A549 (cell line): ENCODE measurements at regions not wholly inside any gene's neighbourhood (a gene's known extent, or its start where the extent isn't known, plus 50 kb on each side); places are given as distances from the start of the nearest gene placed in this dataset.

Experiments
- ATAC-seq, 2 experiments: fragments of 200-7000 bp in 1 of 2; fragments of >200 bp in 1 of 2; cut with Nextera tagmentation in 1 of 2; cut with Tn5 transposase in 1 of 2; 3 replicates each; pipeline versions ENCODE4 v1.8.0 to v1.9.1; 2018 to 2020; ENCODE audit warnings: mild to moderate bottlenecking in 1 of 2, moderate library complexity in 1 of 2
- CTCF ChIA-PET: fragments of 300-600 bp; sonication (Branson Sonifier 250); formaldehyde crosslinking; extraction: SDS; loops from one replicate; lab custom pipeline; 2021; ENCODE audit warnings: antibody characterized with exemption, inconsistent platforms; lab: Yijun Ruan, JAX
- POLR2A ChIA-PET: fragments of 350-600 bp; formaldehyde crosslinking; extraction: SDS; loops from one replicate; lab custom pipeline; 2021; ENCODE audit warnings: antibody characterized with exemption, inconsistent platforms; lab: Yijun Ruan, JAX
- DNase-seq, 2 experiments: peaks; one replicate each; pipeline versions ENCODE4 v3.0.0 to v3.0.0-alpha.2; 2011 to 2016; ENCODE audit warnings: low read depth in 1 of 2, low spot score in 1 of 2
- FAIRE-seq: peaks from 2 replicates; lab custom pipeline; 2011; peaks lifted over from hg19 to GRCh38; lab: Jason Lieb, UNC
- H3K27ac ChIP-seq, 2 experiments: fragments of >200 bp; sonication (Bioruptor Twin); formaldehyde crosslinking; 3 replicates each; pipeline ENCODE4 v1.5.1; 2016 to 2017
- H3K4me1 ChIP-seq: fragments of >200 bp; sonication (Bioruptor Twin); formaldehyde crosslinking; 3 replicates; pipeline ENCODE4 v1.6.1; 2016
- H3K4me2 ChIP-seq: fragments of >200 bp; sonication (Bioruptor Twin); formaldehyde crosslinking; 3 replicates; pipeline ENCODE4 v1.6.1; 2016
- H3K4me3 ChIP-seq: fragments of >200 bp; sonication (Bioruptor Twin); formaldehyde crosslinking; 3 replicates; pipeline ENCODE4 v1.5.1; 2016
- H3K9me3 ChIP-seq: fragments of >200 bp; sonication (Bioruptor Twin); formaldehyde crosslinking; 3 replicates; pipeline ENCODE4 v1.6.1; 2016
- FOSB ChIP-seq: fragments of 250-450 bp; sonication (Bioruptor Pico); IDR thresholded peaks from 2 replicates; pipeline ENCODE4 v1.5.0; 2020; ENCODE audit warnings: mild to moderate bottlenecking, moderate library complexity
- FOSL2 ChIP-seq, 2 experiments: fragments of 450-650 bp in 1 of 2; fragments of >200 bp in 1 of 2; sonication (Bioruptor Twin) in 1 of 2; formaldehyde crosslinking; IDR thresholded peaks; 2 replicates each; pipeline versions ENCODE4 v1.5.0 to v1.6.1; 2016 to 2020; ENCODE audit warnings: mild to moderate bottlenecking in 1 of 2, moderate library complexity in 1 of 2
- FOXS1 ChIP-seq: fragments of 250-450 bp; sonication (Bioruptor Pico); IDR thresholded peaks from 2 replicates; pipeline ENCODE4 v1.5.0; 2020; ENCODE audit warnings: mild to moderate bottlenecking, moderate library complexity
- HDAC2 ChIP-seq: fragments of 200-600 bp; sonication (generic); IDR thresholded peaks from 2 replicates; pipeline ENCODE4 v1.6.1; 2016
- HMGXB4 ChIP-seq: fragments of 250-450 bp; sonication (Bioruptor Pico); IDR thresholded peaks from 2 replicates; pipeline ENCODE4 v1.5.0; 2021; ENCODE audit warnings: mild to moderate bottlenecking, moderate library complexity, borderline replicate concordance
- HOXB13 ChIP-seq: fragments of 250-450 bp; sonication (Bioruptor Pico); IDR thresholded peaks from 2 replicates; pipeline ENCODE4 v1.5.0; 2020; ENCODE audit warnings: low read depth, mild to moderate bottlenecking, moderate library complexity
- MAFK ChIP-seq: fragments of 450-650 bp; IDR thresholded peaks from 2 replicates; pipeline ENCODE4 v1.6.1; 2014; ENCODE audit not compliant: partially characterized antibody
- MAZ ChIP-seq: fragments of 150-350 bp; IDR thresholded peaks from 2 replicates; pipeline ENCODE4 v1.6.1; 2014; ENCODE audit warnings: antibody characterized with exemption, low read depth, low read length, borderline replicate concordance
- NFE2L2 ChIP-seq: fragments of 150-350 bp; conservative IDR thresholded peaks from 2 replicates; pipeline ENCODE4 v1.6.1; 2014; ENCODE audit warnings: low read length
- PHF8 ChIP-seq: fragments of 200-600 bp; sonication (generic); IDR thresholded peaks from 2 replicates; pipeline ENCODE4 v1.6.1; 2016; ENCODE audit warnings: low read depth, mild to moderate bottlenecking, antibody characterized with exemption, moderate library complexity, borderline replicate concordance
- RARB ChIP-seq: fragments of 250-450 bp; sonication (Bioruptor Pico); IDR thresholded peaks from 2 replicates; pipeline ENCODE4 v1.8.0; 2021; ENCODE audit warnings: mild to moderate bottlenecking, moderate library complexity
- RFX5 ChIP-seq: fragments of 450-650 bp; IDR thresholded peaks from 2 replicates; pipeline ENCODE4 v1.7.1; 2014; ENCODE audit warnings: antibody characterized with exemption, mild to moderate bottlenecking, moderate library complexity
- SREBF2 ChIP-seq: fragments of 450-650 bp; IDR thresholded peaks from 2 replicates; pipeline ENCODE4 v1.6.1; 2014; ENCODE audit warnings: mild to moderate bottlenecking, moderate library complexity
- ZC3H11A ChIP-seq: fragments of 450-650 bp; IDR thresholded peaks from 2 replicates; pipeline ENCODE4 v1.6.1; 2014; ENCODE audit warnings: antibody characterized with exemption, mild to moderate bottlenecking
- WGBS: methylation state at CpG from one replicate; pipeline ENCODE4 v1.1.6; 2017; ENCODE audit errors: missing lambda C conversion rate; 5-methylcytosine and 5-hydroxymethylcytosine counted together
- TF ChIP-seq, protein P1 (sequence below): fragments of 200-600 bp; sonication (generic); IDR thresholded peaks from 2 replicates; pipeline ENCODE4 v1.6.1; 2016; ENCODE audit warnings: antibody characterized with exemption, mild to moderate bottlenecking, moderate library complexity
- TF ChIP-seq, protein P2 (sequence below): fragments of >200 bp; sonication (Bioruptor Twin); formaldehyde crosslinking; IDR thresholded peaks from 3 replicates; pipeline ENCODE4 v1.6.1; 2016

- no peak for TF ChIP-seq HOXB13 (CRISPR knock-in tag)
These were observed 620.5 kb downstream of the DOK5 start (continued) for GRCh38 chr20:55095745-55096400.

DNA sequence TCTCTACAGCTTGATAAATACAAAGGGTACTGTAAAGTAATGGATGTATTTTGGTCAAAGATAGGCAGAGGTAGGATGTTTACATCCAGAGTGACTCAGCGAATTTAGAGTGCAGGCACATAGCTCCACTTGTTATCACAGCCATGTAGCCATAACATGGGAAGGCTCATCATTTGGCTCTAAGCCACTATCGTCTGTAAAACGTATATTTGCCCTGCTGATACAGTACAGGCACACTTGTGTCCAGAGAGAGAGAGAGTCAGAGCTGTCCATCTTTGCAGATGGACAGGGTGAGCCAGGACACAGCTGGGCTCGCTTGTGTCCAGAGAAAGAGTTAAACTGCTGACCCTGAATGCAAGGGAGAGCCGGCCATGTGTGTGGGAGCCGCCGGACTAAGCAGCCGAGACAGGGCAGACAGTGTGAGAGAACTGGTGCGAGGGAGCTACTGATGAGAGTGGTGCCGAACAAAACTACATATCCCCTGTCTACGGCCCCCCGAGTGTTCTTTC, 619.0 kb downstream of the DOK5 start:
- no peak overlapping the region for H3K27ac ChIP-seq
- no peak for TF ChIP-seq HOXB13 (CRISPR knock-in tag)
- peak; percentile 78 for TF ChIP-seq NFE2L2
- TF ChIP-seq MAFK, result peak; percentile 50
- 29% methylated on average over 12 of the region's 12 CpGs for WGBS
- H3K4me1 ChIP-seq, result no peaks in the 10 kb centered on the region
- ATAC-seq (no peak), FAIRE-seq (no peak), DNase-seq (no peak)
- no peak overlapping the region for H3K4me3 ChIP-seq
- ChIA-PET POLR2A (no interaction called here), CTCF (no interaction called here)
- no peak overlapping the region for H3K4me2 ChIP-seq
- H3K9me3 ChIP-seq, result no peaks in the 10 kb centered on the region

- Histone ChIP-seq H3K9me3 (no peaks in the 10 kb centered on the region; the same call in 2 of the 3 replicates), H3K4me3 (no peak overlapping the region), H3K4me1 (no peaks in the 10 kb centered on the region), H3K4me2 (no peak overlapping the region), H3K27ac (no peak overlapping the region)
- DNase-seq (no peak), FAIRE-seq (no peak), ATAC-seq (no peak)
- no peak for TF ChIP-seq RARB
- TF ChIP-seq SREBF2, result no peak
- no peak for TF ChIP-seq FOSL2 (IDR thresholded peaks at IDR 0.05)
- TF ChIP-seq FOSL2 (CRISPR knock-in tag; IDR thresholded peaks at IDR 0.05), result no peak
- TF ChIP-seq FOXS1 (CRISPR knock-in tag), result no peak
- no peak for TF ChIP-seq PHF8
- no peak for TF ChIP-seq HDAC2
- TF ChIP-seq, protein P1, sequence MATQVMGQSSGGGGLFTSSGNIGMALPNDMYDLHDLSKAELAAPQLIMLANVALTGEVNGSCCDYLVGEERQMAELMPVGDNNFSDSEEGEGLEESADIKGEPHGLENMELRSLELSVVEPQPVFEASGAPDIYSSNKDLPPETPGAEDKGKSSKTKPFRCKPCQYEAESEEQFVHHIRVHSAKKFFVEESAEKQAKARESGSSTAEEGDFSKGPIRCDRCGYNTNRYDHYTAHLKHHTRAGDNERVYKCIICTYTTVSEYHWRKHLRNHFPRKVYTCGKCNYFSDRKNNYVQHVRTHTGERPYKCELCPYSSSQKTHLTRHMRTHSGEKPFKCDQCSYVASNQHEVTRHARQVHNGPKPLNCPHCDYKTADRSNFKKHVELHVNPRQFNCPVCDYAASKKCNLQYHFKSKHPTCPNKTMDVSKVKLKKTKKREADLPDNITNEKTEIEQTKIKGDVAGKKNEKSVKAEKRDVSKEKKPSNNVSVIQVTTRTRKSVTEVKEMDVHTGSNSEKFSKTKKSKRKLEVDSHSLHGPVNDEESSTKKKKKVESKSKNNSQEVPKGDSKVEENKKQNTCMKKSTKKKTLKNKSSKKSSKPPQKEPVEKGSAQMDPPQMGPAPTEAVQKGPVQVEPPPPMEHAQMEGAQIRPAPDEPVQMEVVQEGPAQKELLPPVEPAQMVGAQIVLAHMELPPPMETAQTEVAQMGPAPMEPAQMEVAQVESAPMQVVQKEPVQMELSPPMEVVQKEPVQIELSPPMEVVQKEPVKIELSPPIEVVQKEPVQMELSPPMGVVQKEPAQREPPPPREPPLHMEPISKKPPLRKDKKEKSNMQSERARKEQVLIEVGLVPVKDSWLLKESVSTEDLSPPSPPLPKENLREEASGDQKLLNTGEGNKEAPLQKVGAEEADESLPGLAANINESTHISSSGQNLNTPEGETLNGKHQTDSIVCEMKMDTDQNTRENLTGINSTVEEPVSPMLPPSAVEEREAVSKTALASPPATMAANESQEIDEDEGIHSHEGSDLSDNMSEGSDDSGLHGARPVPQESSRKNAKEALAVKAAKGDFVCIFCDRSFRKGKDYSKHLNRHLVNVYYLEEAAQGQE, result no peak
- TF ChIP-seq ZC3H11A, result no peak
- TF ChIP-seq NFE2L2, result no peak
- no peak for TF ChIP-seq MAZ
- TF ChIP-seq FOSB, result no peak
- no peak for TF ChIP-seq RFX5
- TF ChIP-seq, protein P2, sequence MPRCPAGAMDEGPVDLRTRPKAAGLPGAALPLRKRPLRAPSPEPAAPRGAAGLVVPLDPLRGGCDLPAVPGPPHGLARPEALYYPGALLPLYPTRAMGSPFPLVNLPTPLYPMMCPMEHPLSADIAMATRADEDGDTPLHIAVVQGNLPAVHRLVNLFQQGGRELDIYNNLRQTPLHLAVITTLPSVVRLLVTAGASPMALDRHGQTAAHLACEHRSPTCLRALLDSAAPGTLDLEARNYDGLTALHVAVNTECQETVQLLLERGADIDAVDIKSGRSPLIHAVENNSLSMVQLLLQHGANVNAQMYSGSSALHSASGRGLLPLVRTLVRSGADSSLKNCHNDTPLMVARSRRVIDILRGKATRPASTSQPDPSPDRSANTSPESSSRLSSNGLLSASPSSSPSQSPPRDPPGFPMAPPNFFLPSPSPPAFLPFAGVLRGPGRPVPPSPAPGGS, result no peak
- TF ChIP-seq HMGXB4, result no peak
- ChIA-PET CTCF (no interaction called here), POLR2A (no interaction called here)
- WGBS, result 4% methylated on average over 4 of the region's 4 CpGs
These were observed 614.9 kb downstream of the DOK5 start for GRCh38 chr20:55090286-55090685.
